GM12878 (cell line): ENCODE measurements at regions not wholly inside any gene's neighbourhood (a gene's known extent, or its start where the extent isn't known, plus 50 kb on each side); places are given as distances from the start of the nearest gene placed in this dataset.

Source experiments
- CBFB ChIP-seq: IDR thresholded peaks from 2 replicates; pipeline ENCODE4 v1.6.1; 2016; ENCODE audit warnings: antibody characterized with exemption, low read depth
- CREB1 ChIP-seq: IDR thresholded peaks from 2 replicates; pipeline ENCODE4 v1.6.1; 2012; ENCODE audit warnings: low read depth, mild to moderate bottlenecking, inconsistent platforms
- CTCF ChIP-seq, 3 experiments: IDR thresholded peaks in 2 of 3; conservative IDR thresholded peaks in 1 of 3; 2 replicates each; pipeline ENCODE4 v1.5.1; 2011; ENCODE audit warnings: low read depth in 3 of 3, low read length in 3 of 3, mild to moderate bottlenecking in 3 of 3, control low read depth in 2 of 3, moderate library complexity in 2 of 3, inconsistent platforms in 1 of 3, mixed read lengths in 1 of 3; ENCODE audit not compliant: control insufficient read depth in 2 of 3, insufficient read depth in 1 of 3; ENCODE audit errors: extremely low read depth in 1 of 3
- FOXM1 ChIP-seq: IDR thresholded peaks from 2 replicates; pipeline ENCODE4 v1.6.1; 2012; ENCODE audit warnings: low read depth, mild to moderate bottlenecking, inconsistent platforms, low read length, moderate library complexity
- HDGF ChIP-seq: fragments of 450-650 bp; IDR thresholded peaks from 2 replicates; pipeline ENCODE4 v1.6.1; 2016; ENCODE audit warnings: antibody characterized with exemption
- MAX ChIP-seq: IDR thresholded peaks from 2 replicates; pipeline ENCODE4 v1.6.1; 2012; ENCODE audit warnings: low read depth, low read length, improper control_type of control experiment
- NRF1 ChIP-seq: conservative IDR thresholded peaks from 2 replicates; pipeline ENCODE4 v1.6.1; 2011; ENCODE audit warnings: mild to moderate bottlenecking, low read depth, low read length, improper control_type of control experiment
- POLR2AphosphoS2 ChIP-seq: IDR thresholded peaks from 2 replicates; pipeline ENCODE4 v1.6.1; 2011; ENCODE audit warnings: low read depth, mild to moderate bottlenecking, low read length, improper control_type of control experiment, moderate library complexity
- YBX1 ChIP-seq: fragments of 450-650 bp; IDR thresholded peaks from 2 replicates; pipeline ENCODE4 v1.6.1; 2016; ENCODE audit warnings: antibody characterized with exemption

GRCh38 chr11:83364500-83365045, 78.4 kb upstream of the CCDC90B start:
- TF ChIP-seq CBFB (no peak), FOXM1 (no peak), YBX1 (no peak), CTCF (IDR thresholded peaks at IDR 0.05 in 2 of 3, conservative IDR thresholded peaks at IDR 0.05 in 1 of 3; ENCODE audit: control insufficient read depth in 2 of 3, extremely low read depth in 1 of 3, insufficient read depth in 1 of 3, low read depth in 3 of 3, low read length in 3 of 3) (no peak), POLR2AphosphoS2 (no peak), HDGF (no peak), CREB1 (no peak), NRF1 (no peak), MAX (no peak)
